ENCODE measurements at regions not wholly inside any gene's neighbourhood (a gene's known extent, or its start where the extent isn't known, plus 50 kb on each side); places are given as distances from the start of the nearest gene placed in this dataset.
"Not testable (repeated sequence)": the region's sequence is repeated elsewhere in the genome, so short reads cannot be mapped to it uniquely, and the experiment has no call there.

DNA sequence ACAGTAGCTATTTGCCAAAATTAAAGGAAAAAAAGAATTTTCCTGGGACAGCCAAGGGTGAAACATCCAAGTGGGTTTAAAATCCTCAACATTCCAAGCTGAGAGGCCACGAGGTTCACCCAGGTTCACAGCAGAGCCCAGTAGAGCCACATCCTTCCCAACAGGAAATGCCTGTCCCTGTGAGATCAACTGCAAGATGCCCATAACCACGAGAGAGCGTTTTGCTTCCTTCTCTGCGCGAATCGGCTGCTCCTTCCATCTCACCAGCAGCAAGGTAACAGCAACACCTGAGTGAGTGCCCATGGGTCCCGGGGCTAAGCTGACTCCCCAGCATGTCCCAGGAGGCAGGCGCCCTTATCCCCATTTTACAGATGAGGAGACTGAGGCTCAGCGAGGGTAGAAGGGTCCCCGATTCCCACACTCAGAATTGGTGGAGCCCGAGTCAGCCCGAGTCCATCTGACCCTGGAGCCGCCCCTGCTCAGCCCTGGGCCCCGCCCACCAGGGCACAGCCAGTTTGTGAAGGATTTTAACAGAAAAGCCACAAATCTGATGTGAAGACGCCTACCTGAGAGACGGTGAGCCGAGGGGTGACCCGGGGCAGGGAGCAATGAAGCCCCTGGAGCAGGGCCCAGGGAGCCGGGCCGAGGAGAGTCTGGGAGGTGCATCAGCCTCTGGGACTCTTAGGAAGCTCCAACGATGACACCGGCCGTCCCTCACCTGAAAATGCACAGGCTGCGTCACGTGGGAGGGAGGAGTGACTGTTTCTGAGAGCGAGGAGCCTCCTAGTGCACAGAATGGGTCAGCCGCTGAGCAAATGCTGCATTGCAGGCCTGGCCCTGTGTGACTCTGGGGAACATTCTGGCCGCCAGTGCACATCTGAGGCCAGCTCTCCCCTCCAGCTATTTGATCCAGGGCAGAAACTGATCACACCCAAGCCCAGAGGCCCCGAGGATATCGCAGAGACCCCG lies 236.9 kb upstream of the SFSWAP start:
- Mint-ChIP-seq H3K4me1 (ENCODE audit: low read depth) (no peaks in the 10 kb centered on the region), H3K9me3 (ENCODE audit: low read depth) (no peaks in the 10 kb centered on the region), H3K27me3 (peaks cover 15% of the 10 kb centered on the region), H3K36me3 (ENCODE audit: insufficient read depth) (no peaks in the 10 kb centered on the region), H3K27ac (no peak overlapping the region), H3K4me3 (ENCODE audit: low read depth) (no peak overlapping the region)
- TF ChIP-seq, protein P1, sequence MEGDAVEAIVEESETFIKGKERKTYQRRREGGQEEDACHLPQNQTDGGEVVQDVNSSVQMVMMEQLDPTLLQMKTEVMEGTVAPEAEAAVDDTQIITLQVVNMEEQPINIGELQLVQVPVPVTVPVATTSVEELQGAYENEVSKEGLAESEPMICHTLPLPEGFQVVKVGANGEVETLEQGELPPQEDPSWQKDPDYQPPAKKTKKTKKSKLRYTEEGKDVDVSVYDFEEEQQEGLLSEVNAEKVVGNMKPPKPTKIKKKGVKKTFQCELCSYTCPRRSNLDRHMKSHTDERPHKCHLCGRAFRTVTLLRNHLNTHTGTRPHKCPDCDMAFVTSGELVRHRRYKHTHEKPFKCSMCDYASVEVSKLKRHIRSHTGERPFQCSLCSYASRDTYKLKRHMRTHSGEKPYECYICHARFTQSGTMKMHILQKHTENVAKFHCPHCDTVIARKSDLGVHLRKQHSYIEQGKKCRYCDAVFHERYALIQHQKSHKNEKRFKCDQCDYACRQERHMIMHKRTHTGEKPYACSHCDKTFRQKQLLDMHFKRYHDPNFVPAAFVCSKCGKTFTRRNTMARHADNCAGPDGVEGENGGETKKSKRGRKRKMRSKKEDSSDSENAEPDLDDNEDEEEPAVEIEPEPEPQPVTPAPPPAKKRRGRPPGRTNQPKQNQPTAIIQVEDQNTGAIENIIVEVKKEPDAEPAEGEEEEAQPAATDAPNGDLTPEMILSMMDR (IDR thresholded peaks at IDR 0.05; ENCODE audit: unreplicated experiment): no peak
- DNase-seq (ENCODE audit: low spot score, unreplicated experiment): no peak

DNA sequence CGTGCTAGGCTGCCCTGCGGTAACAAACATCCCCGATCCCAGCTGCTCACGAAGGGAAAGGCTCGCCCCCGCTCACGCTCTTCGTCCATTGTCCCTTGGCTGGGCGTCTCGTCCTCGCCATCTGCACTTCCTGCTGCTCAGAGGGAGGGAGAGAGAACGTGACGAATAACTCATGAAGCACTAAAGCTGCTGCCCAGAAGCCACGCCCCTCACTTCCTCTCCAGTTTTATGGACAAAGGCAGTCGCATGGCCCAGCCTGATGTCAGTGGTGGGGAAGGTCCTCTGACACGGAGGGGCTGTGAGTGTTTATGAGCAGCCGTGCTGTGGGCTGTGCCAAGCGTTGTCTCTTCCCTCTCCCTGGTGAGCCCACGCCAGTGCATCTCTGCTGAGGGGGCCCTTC lies 235.9 kb upstream of the SFSWAP start:
- not testable (repeated sequence) for H3K4me1 Mint-ChIP-seq (ENCODE audit: low read depth); H3K27ac Mint-ChIP-seq; H3K36me3 Mint-ChIP-seq (ENCODE audit: insufficient read depth); H3K9me3 Mint-ChIP-seq (ENCODE audit: low read depth); DNase-seq (ENCODE audit: low spot score, unreplicated experiment); H3K4me3 Mint-ChIP-seq (ENCODE audit: low read depth)
- peaks cover 16% of the 10 kb centered on the region for H3K27me3 Mint-ChIP-seq

DNA sequence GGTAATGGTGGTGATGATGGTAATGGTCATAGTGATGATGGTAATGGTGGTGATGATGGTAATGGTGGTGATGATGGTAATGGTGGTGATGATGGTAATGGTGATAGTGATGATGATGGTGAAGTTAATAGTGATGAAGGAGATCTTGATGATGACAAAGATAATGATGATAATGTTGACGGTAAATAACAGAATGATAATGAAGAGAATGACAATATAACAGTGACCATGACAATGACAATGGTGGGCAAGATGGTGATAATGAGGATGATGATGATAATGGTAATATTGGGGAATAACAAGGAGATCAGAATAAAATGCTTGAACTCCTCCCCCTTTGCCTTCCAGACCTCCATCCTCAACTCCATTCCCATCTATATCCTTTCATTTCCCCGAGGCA lies 233.3 kb upstream of the SFSWAP start:
- H3K27ac Mint-ChIP-seq: no peak overlapping the region
- H3K36me3 Mint-ChIP-seq (ENCODE audit: insufficient read depth): no peaks in the 10 kb centered on the region
- no peak for DNase-seq (ENCODE audit: low spot score, unreplicated experiment)
- TF ChIP-seq, protein P1 (IDR thresholded peaks at IDR 0.05; ENCODE audit: unreplicated experiment): no peak
- no peaks in the 10 kb centered on the region for H3K9me3 Mint-ChIP-seq (ENCODE audit: low read depth)
- H3K4me3 Mint-ChIP-seq (ENCODE audit: low read depth): no peak overlapping the region
- H3K4me1 Mint-ChIP-seq (ENCODE audit: low read depth): no peaks in the 10 kb centered on the region
- peaks cover 4% of the 10 kb centered on the region for H3K27me3 Mint-ChIP-seq

DNA sequence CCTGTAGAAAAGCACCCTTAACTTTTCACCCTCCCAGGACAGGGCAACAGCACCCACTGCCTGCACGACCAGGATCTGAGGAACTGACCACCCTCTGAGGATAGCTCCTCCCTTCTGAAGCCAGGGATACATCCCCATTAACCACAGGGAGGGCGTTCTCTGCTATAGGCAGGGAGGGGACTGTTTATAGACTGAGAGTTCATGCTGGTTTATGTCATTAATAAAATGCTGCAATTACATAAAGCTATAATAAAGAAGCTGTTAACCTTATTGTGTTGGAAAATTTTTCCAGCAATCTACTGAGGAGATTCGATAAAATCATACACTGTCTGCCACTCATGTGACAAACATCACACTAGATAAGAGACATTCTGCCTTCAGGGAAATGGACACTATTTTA lies 232.4 kb upstream of the SFSWAP start:
- H3K4me1 Mint-ChIP-seq (ENCODE audit: low read depth): no peaks in the 10 kb centered on the region
- DNase-seq (ENCODE audit: low spot score, unreplicated experiment): no peak
- peaks cover 4% of the 10 kb centered on the region for H3K27me3 Mint-ChIP-seq
- no peaks in the 10 kb centered on the region for H3K36me3 Mint-ChIP-seq (ENCODE audit: insufficient read depth)
- TF ChIP-seq, protein P1 (IDR thresholded peaks at IDR 0.05; ENCODE audit: unreplicated experiment): no peak
- no peak overlapping the region for H3K4me3 Mint-ChIP-seq (ENCODE audit: low read depth)
- no peak overlapping the region for H3K27ac Mint-ChIP-seq
- no peaks in the 10 kb centered on the region for H3K9me3 Mint-ChIP-seq (ENCODE audit: low read depth)

DNA sequence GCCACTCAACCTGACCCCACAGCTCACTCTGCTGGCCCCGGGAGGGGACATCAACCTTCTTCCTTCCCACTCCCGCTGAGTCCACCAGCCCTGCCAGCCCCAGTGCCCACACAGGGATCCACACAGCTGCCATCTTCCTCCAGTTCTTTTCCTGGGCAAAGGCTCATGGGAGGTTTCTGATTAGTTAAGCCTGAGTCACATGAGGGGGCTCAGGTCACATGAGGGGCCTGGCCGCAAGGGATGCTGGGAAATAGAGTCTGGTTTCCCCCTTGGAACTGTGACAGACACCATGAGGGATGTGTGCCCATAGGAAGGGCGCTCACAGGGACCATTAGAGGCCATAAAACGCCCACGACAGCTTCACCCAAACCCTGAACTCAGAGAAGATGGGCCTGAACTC lies 228.7 kb upstream of the SFSWAP start:
- H3K36me3 Mint-ChIP-seq (ENCODE audit: insufficient read depth): no peaks in the 10 kb centered on the region
- H3K9me3 Mint-ChIP-seq (ENCODE audit: low read depth): no peaks in the 10 kb centered on the region
- H3K4me3 Mint-ChIP-seq (ENCODE audit: low read depth): no peak overlapping the region
- TF ChIP-seq, protein P1 (IDR thresholded peaks at IDR 0.05; ENCODE audit: unreplicated experiment): no peak
- H3K27me3 Mint-ChIP-seq: peaks cover 16% of the 10 kb centered on the region
- H3K27ac Mint-ChIP-seq: no peak overlapping the region
- no peaks in the 10 kb centered on the region for H3K4me1 Mint-ChIP-seq (ENCODE audit: low read depth)
- no peak for DNase-seq (ENCODE audit: low spot score, unreplicated experiment)

DNA sequence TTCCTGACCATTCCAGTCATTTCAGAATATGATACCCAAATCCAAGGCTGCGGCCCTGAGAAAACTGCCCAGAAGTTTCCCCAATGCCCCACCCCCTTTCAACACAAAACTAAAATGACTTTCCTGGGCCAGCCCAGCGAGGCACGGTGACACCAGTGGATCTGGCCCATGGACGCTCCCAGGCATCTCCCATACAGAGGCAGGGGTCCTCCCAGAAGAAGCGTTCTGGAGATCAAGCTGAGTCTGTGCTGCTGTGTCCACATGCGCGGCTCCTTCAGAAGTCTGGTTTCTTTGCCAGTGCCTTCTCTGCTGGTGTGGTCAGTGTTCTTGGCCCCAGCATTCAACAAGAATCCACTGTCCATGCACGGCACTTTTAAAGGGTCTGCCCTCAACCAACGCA lies 228.2 kb upstream of the SFSWAP start:
- Mint-ChIP-seq H3K4me3 (ENCODE audit: low read depth) (no peak overlapping the region), H3K36me3 (ENCODE audit: insufficient read depth) (no peaks in the 10 kb centered on the region), H3K9me3 (ENCODE audit: low read depth) (no peaks in the 10 kb centered on the region), H3K4me1 (ENCODE audit: low read depth) (no peaks in the 10 kb centered on the region), H3K27me3 (peaks cover 21% of the 10 kb centered on the region), H3K27ac (no peak overlapping the region)
- TF ChIP-seq, protein P1 (IDR thresholded peaks at IDR 0.05; ENCODE audit: unreplicated experiment): no peak
- DNase-seq (ENCODE audit: low spot score, unreplicated experiment): no peak
